ENCODE measurements at regions not wholly inside any gene's neighbourhood (a gene's known extent, or its start where the extent isn't known, plus 50 kb on each side); places are given as distances from the start of the nearest gene placed in this dataset.

GRCh38 chr6:53419026-53419425, 70.3 kb upstream of the ELOVL5 start:
- TF ChIP-seq SP1 (IDR thresholded peaks at IDR 0.05) (no peak), LEF1 (IDR thresholded peaks at IDR 0.05; ENCODE audit: borderline replicate concordance) (no peak), NFRKB (IDR thresholded peaks at IDR 0.05) (no peak), FOXK2 (IDR thresholded peaks at IDR 0.05) (no peak), BHLHE40 (IDR thresholded peaks at IDR 0.05; ENCODE audit: borderline replicate concordance) (no peak), L3MBTL2 (conservative IDR thresholded peaks at IDR 0.05) (no peak), ELF4 (IDR thresholded peaks at IDR 0.05) (no peak), FOXA1 (IDR thresholded peaks at IDR 0.05) (no peak)

All from HEK293T (cell line).